Fibroblast of lung (primary cell): ENCODE measurements at regions not wholly inside any gene's neighbourhood (a gene's known extent, or its start where the extent isn't known, plus 50 kb on each side); places are given as distances from the start of the nearest gene placed in this dataset.

Source experiments
- CTCF ChIP-seq, 2 donors: IDR thresholded peaks in 1 of 2; conservative IDR thresholded peaks in 1 of 2; 1 replicate in 1 of 2; 2 replicates in 1 of 2; pipeline ENCODE4 v1.5.1; 2011 to 2012; ENCODE audit warnings: low read length in 2 of 2, control low read depth in 1 of 2, inconsistent platforms in 1 of 2, low read depth in 1 of 2, mild to moderate bottlenecking in 1 of 2
- EZH2 ChIP-seq: IDR thresholded peaks from 2 replicates; pipeline ENCODE4 v1.5.1; 2012; ENCODE audit warnings: low read length, control low read depth, mild to moderate bottlenecking; ENCODE audit errors: missing control alignments

GRCh38 chr7:131621652-131622051 is 65.2 kb upstream of the PODXL start:
- no peak for TF ChIP-seq CTCF (conservative IDR thresholded peaks at IDR 0.05 in 1 of 2, IDR thresholded peaks at IDR 0.05 in 1 of 2; ENCODE audit: low read depth in 1 of 2, low read length in 2 of 2)
- TF ChIP-seq EZH2 = no peak
